Neuronal stem cell (in vitro differentiated cells): ENCODE measurements at regions not wholly inside any gene's neighbourhood (a gene's known extent, or its start where the extent isn't known, plus 50 kb on each side); places are given as distances from the start of the nearest gene placed in this dataset.

Source experiments
- DNase-seq: peaks from one replicate; pipeline ENCODE4 v3.0.0-alpha.2; 2013; ENCODE audit warnings: low spot score
- H2AFZ ChIP-seq: one replicate; pipeline ENCODE4 v1.6.1; 2013; ENCODE audit warnings: mild to moderate bottlenecking, low read length, inconsistent platforms
- H2AK5ac ChIP-seq: 2 replicates; pipeline ENCODE4 v1.6.1; 2013; ENCODE audit warnings: low read depth, mild to moderate bottlenecking, inconsistent platforms, low read length, moderate library complexity, mixed read lengths
- H2BK120ac ChIP-seq: 2 replicates; pipeline ENCODE4 v1.6.1; 2013; ENCODE audit warnings: low read depth, mild to moderate bottlenecking, inconsistent platforms, low read length, moderate library complexity, mixed read lengths
- H2BK12ac ChIP-seq: one replicate; pipeline ENCODE4 v1.6.1; 2013; ENCODE audit warnings: low read length, inconsistent platforms
- H2BK15ac ChIP-seq: 2 replicates; pipeline ENCODE4 v1.6.1; 2013; ENCODE audit warnings: mild to moderate bottlenecking, low read length, inconsistent platforms, mixed read lengths
- H2BK5ac ChIP-seq: one replicate; pipeline ENCODE4 v1.6.1; 2013; ENCODE audit warnings: inconsistent platforms, mild to moderate bottlenecking, low read length, moderate library complexity
- H3K14ac ChIP-seq: one replicate; pipeline ENCODE4 v1.6.1; 2013; ENCODE audit warnings: low read length, inconsistent platforms
- H3K18ac ChIP-seq: 2 replicates; pipeline ENCODE4 v1.6.1; 2013; ENCODE audit warnings: low read length, inconsistent platforms
- H3K23ac ChIP-seq: 2 replicates; pipeline ENCODE4 v1.6.1; 2013; ENCODE audit warnings: low read depth, mild to moderate bottlenecking, mixed read lengths, low read length, inconsistent platforms; ENCODE audit not compliant: poor library complexity
- H3K27ac ChIP-seq: replicated peaks from 3 replicates; pipeline ENCODE4 v1.5.1; 2013; ENCODE audit warnings: low read length, inconsistent platforms
- H3K27me3 ChIP-seq, 3 experiments: 2 replicates each; pipeline ENCODE4 v1.6.1; 2013; ENCODE audit warnings: low read length in 3 of 3, mild to moderate bottlenecking in 2 of 3, inconsistent platforms in 1 of 3, low read depth in 1 of 3, mixed read lengths in 1 of 3, moderate library complexity in 1 of 3; ENCODE audit not compliant: control insufficient read depth in 3 of 3, insufficient read depth in 3 of 3
- H3K36me3 ChIP-seq, 2 donors: replicated peaks in 1 of 2; 2 replicates each; pipeline ENCODE4 v1.6.1; 2013; ENCODE audit warnings: low read length in 2 of 2; ENCODE audit not compliant: control insufficient read depth in 2 of 2, insufficient read depth in 2 of 2
- H3K4ac ChIP-seq: 2 replicates; pipeline ENCODE4 v1.6.1; 2013; ENCODE audit warnings: inconsistent platforms, mild to moderate bottlenecking, low read length, moderate library complexity
- H3K4me1 ChIP-seq, 2 donors: 1 replicate in 1 of 2; 2 replicates in 1 of 2; pipeline ENCODE4 v1.6.1; 2013; ENCODE audit warnings: low read length in 2 of 2, low read depth in 1 of 2; ENCODE audit not compliant: control insufficient read depth in 2 of 2, insufficient read depth in 1 of 2
- H3K4me2 ChIP-seq: one replicate; pipeline ENCODE4 v1.6.1; 2013; ENCODE audit warnings: mild to moderate bottlenecking, low read length, inconsistent platforms; ENCODE audit not compliant: insufficient read depth, poor library complexity, severe bottlenecking
- H3K4me3 ChIP-seq, 2 donors: 2 replicates each; pipeline ENCODE4 v1.5.1; 2013; ENCODE audit warnings: low read length in 2 of 2, mild to moderate bottlenecking in 2 of 2, inconsistent platforms in 1 of 2, moderate library complexity in 1 of 2
- H3K79me1 ChIP-seq: one replicate; pipeline ENCODE4 v1.6.1; 2013; ENCODE audit warnings: low read depth, mild to moderate bottlenecking, inconsistent platforms, low read length, moderate library complexity
- H3K9ac ChIP-seq: one replicate; pipeline ENCODE4 v1.6.1; 2013; ENCODE audit warnings: mild to moderate bottlenecking, low read depth, low read length, inconsistent platforms; ENCODE audit not compliant: poor library complexity
- H3K9me3 ChIP-seq, 2 donors: replicated peaks in 1 of 2; 2 replicates each; pipeline versions ENCODE3 to v1.6.1; 2013; ENCODE audit warnings: low read length in 2 of 2, mild to moderate bottlenecking in 2 of 2, inconsistent platforms in 1 of 2, low read depth in 1 of 2, mixed read lengths in 1 of 2, moderate library complexity in 1 of 2; ENCODE audit not compliant: control insufficient read depth in 2 of 2, insufficient read depth in 1 of 2
- H4K8ac ChIP-seq: one replicate; pipeline ENCODE4 v1.6.1; 2013; ENCODE audit warnings: low read depth, mild to moderate bottlenecking, inconsistent platforms, low read length, moderate library complexity
- H4K91ac ChIP-seq: one replicate; pipeline ENCODE4 v1.6.1; 2013; ENCODE audit warnings: low read length, low read depth, mild to moderate bottlenecking, inconsistent platforms; ENCODE audit not compliant: poor library complexity
- WGBS, 2 donors: extraction: QIAGEN DNeasy Blood & Tissue Kit; methylation state at CpG; one replicate each; pipeline ENCODE4 v1.1.7; 2013; ENCODE audit warnings: missing lambda C conversion rate in 2 of 2, mixed read lengths in 1 of 2; ENCODE audit not compliant: insufficient read length in 2 of 2, insufficient replicate concordance in 1 of 2; ENCODE audit errors: extremely low coverage in 2 of 2; 5-methylcytosine and 5-hydroxymethylcytosine counted together

DNA sequence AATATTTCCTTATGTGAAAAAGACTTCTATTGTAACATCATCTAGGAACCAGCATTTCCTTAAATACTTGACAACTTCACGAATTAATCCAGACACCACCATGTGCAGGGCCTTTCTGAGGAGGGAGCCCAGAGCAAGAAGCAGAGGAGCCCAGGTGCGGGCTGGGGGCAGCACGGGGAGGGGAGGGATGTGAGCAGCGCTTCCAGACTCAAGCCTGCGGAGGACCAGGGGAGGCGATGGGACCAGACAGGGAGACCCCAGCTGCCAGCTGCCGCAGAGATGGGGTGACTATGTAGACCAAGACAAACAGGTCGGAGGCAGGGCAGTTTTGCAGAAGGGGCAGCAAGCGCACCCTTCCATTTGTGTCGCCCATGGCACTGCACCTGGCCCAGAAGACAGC, 596.1 kb downstream of the IRX1 start:
- Histone ChIP-seq H2BK15ac (no peak overlapping the region), H3K18ac (peak overlapping the region; percentile 62), H3K27me3 (no peaks in the 10 kb centered on the region), H2AFZ (no peak overlapping the region), H4K8ac (no peak overlapping the region), H3K36me3 (no peaks in the 10 kb centered on the region), H2BK5ac (no peak overlapping the region), H2BK120ac (no peak overlapping the region), H4K91ac (no peak overlapping the region), H3K14ac (no peak overlapping the region), H3K79me1 (no peaks in the 10 kb centered on the region), H3K4me1 (peaks cover 0 to 7% of the 10 kb centered on the region in 2 donors), H3K4ac (no peak overlapping the region), H3K27ac (no peak overlapping the region), H2AK5ac (no peak overlapping the region), H3K23ac (no peak overlapping the region), H3K4me3 (no peak overlapping the region), H3K4me2 (no peak overlapping the region), H3K9ac (no peak overlapping the region), H2BK12ac (no peak overlapping the region), H3K9me3 (no peaks in the 10 kb centered on the region)
- DNase-seq, result no peak
- WGBS, 2 donors, result no CpG with 5 or more reads among the region's 10 CpGs

DNA sequence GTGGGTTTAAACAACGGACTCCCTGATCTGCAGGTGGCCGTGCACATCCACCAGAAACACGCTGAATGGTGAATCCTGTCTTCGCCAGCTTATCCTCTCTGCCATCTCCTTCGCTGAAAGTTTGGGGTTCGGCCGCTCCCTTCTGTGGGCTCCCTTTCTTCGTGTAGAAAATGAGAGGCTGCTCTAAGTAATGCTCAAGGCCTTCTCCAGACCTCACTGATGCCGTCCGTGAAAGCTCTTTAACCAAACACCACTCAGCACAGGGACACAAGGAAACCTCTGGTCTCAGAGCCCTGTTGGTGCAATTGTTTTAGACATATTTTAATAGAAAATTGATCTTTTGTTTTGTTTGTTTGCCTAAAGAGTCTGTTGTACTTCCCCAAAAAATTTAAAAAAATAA, 596.5 kb downstream of the IRX1 start:
- no peaks in the 10 kb centered on the region for H3K9me3 ChIP-seq
- no peak overlapping the region for H4K8ac ChIP-seq
- H2BK15ac ChIP-seq, result no peak overlapping the region
- H3K36me3 ChIP-seq, result no peaks in the 10 kb centered on the region
- H3K27me3 ChIP-seq, result no peaks in the 10 kb centered on the region
- H3K27ac ChIP-seq, result no peak overlapping the region
- H2AFZ ChIP-seq, result no peak overlapping the region
- H2BK120ac ChIP-seq, result no peak overlapping the region
- no peak overlapping the region for H2BK12ac ChIP-seq
- no peak overlapping the region for H4K91ac ChIP-seq
- H3K9ac ChIP-seq, result no peak overlapping the region
- no peak overlapping the region for H3K23ac ChIP-seq
- peaks cover 0 to 11% of the 10 kb centered on the region in 2 donors for H3K4me1 ChIP-seq
- H3K79me1 ChIP-seq, result no peaks in the 10 kb centered on the region
- H3K4me3 ChIP-seq, result no peak overlapping the region
- no peak overlapping the region for H3K4ac ChIP-seq
- H2BK5ac ChIP-seq, result no peak overlapping the region
- no peak overlapping the region for H2AK5ac ChIP-seq
- DNase-seq, result no peak
- peak overlapping the region; percentile 62 for H3K18ac ChIP-seq
- no CpG with 5 or more reads among the region's 10 CpGs for WGBS, 2 donors
- H3K14ac ChIP-seq, result no peak overlapping the region
- no peak overlapping the region for H3K4me2 ChIP-seq

DNA sequence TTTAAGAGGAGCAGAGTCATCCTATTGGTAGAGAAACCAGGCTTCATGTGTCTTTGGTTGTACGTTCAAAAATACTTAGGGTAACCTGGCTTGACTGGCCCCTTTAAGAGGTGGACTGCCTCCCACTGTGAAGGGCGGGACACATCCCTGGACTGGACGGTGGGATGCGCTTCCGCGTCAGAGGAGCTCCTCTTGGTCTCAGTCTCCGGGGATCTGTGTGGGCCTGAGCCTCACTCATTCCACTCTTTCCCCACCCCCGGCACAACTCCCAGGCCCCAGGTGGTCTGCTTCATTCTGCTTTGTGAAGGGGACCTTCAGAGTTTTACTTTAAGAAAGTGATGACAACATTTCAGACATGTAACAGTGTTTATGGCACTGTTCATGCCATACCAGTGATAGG, 601.1 kb downstream of the IRX1 start:
- no peak overlapping the region for H4K8ac ChIP-seq
- no peak for DNase-seq

DNA sequence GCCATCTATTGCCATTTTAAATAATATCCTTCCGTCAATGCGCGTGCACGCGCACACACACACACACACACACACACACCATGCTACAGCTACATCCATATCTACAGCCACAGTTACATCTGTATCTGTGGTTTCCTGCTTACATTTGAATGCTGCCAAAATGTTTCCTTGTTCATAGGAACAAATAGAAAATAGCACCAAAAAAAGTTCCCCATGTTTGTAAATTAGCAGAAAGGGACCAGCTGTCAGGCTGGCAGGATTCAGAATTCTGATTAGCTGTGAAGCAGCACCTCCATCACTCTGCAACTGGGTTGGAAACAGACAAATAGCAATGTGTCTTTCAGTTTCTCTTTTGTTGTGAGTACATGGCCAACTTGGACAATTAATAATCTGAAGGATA, 601.5 kb downstream of the IRX1 start:
- DNase-seq, result no peak
- Histone ChIP-seq H3K18ac (no peak overlapping the region), H3K27ac (no peak overlapping the region), H2BK5ac (no peak overlapping the region), H3K4me3 (no peak overlapping the region), H3K27me3 (no peaks in the 10 kb centered on the region), H2BK120ac (no peak overlapping the region), H2BK15ac (no peak overlapping the region), H2AFZ (no peak overlapping the region), H2BK12ac (no peak overlapping the region), H2AK5ac (no peak overlapping the region), H3K9me3 (no peaks in the 10 kb centered on the region), H3K9ac (no peak overlapping the region), H3K4ac (no peak overlapping the region), H3K4me2 (no peak overlapping the region), H3K36me3 (no peaks in the 10 kb centered on the region), H3K79me1 (no peaks in the 10 kb centered on the region), H4K8ac (no peak overlapping the region), H3K4me1 (peaks cover 11 to 23% of the 10 kb centered on the region in 2 donors), H3K23ac (no peak overlapping the region), H3K14ac (no peak overlapping the region), H4K91ac (no peak overlapping the region)
- WGBS, 2 donors, result no CpG with 5 or more reads among the region's 5 CpGs

More for the DNA sequence above, 601.1 kb downstream of the IRX1 start:
- Histone ChIP-seq H3K4me1 (peaks cover 11 to 23% of the 10 kb centered on the region in 2 donors), H3K79me1 (no peaks in the 10 kb centered on the region), H3K4ac (no peak overlapping the region), H2BK12ac (no peak overlapping the region), H3K4me2 (no peak overlapping the region), H3K9ac (no peak overlapping the region), H3K9me3 (no peaks in the 10 kb centered on the region), H3K18ac (no peak overlapping the region), H2AK5ac (no peak overlapping the region), H3K27me3 (no peaks in the 10 kb centered on the region), H3K4me3 (no peak overlapping the region), H3K27ac (no peak overlapping the region), H2BK15ac (no peak overlapping the region), H2BK120ac (no peak overlapping the region), H3K23ac (no peak overlapping the region), H3K14ac (no peak overlapping the region), H2BK5ac (no peak overlapping the region), H4K91ac (no peak overlapping the region), H2AFZ (no peak overlapping the region), H3K36me3 (no peaks in the 10 kb centered on the region)
- no CpG with 5 or more reads among the region's 8 CpGs for WGBS, 2 donors
